Dedifferentiated amniotic fluid mesenchymal stem cell (primary cell): ENCODE measurements at regions not wholly inside any gene's neighbourhood (a gene's known extent, or its start where the extent isn't known, plus 50 kb on each side); places are given as distances from the start of the nearest gene placed in this dataset.

Experiments
- DNase-seq: peaks from one replicate; pipeline ENCODE4 v3.0.0-alpha.2; 2016; ENCODE audit errors: extremely low spot score

DNA sequence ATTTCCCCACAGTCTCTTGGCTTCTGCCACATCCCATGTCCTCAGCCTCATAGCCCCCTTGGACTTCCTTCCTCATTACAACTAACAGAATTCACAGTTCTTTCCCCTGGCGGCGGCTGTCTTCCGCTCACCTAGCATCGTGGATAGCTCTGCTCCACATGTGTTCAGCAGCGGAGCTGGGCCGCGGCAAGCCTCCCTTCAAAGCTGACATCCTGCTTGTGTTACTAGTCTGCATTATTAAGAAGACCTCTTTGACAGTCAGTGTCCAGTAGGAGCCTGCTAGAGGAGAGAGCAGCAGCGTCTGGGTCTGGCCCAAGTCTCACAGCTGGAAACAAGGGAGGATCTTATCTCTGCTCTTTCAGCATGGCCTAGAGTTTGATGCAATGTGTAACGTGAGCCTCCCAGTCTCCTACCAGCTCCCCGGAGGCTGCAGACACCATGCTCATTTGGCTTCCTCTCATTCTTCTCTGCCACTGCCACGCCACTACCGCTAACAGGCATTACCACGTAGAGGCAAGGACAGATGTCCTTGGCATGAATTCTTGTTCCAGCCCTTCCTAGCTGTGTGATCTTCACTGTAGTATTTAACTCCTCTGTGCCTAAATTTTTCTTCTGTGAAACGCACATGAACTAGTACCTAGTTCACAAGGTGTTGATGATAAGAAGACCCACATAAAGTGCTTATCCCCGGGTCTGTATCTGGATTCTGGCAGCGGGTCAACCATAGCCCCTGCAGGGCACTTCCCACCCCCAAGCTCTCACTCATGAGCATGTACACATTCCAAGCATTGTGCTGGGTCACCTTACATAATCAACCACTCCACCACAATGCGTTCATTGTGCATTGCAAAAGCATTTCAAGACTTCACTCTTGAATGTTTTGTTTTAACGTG is 107.1 kb upstream of the BACH2 start:
- peak; percentile 37 for DNase-seq

DNA sequence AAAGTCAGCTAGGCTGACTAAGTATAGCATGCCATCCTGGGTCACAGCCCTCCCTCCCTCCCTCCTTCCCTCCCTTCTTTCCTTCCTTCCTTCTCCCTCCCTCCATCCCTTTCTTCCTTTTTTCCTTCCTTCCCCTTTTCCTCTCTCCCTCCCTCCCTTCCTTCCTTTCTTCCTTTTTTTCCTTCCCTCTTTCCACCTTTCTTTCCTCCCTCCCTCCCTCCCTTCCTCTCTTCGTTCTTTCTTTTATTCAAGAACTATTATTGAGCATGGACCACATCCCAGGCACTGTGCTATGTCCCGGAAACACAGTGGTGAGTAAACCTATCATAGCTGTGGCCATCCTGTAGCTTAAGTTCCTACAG is 106.2 kb upstream of the BACH2 start:
- no peak for DNase-seq

- DNase-seq: no peak
These were observed 105.5 kb upstream of the BACH2 start for GRCh38 chr6:90401933-90402830.

- DNase-seq: no peak
These were observed 103.3 kb upstream of the BACH2 start for GRCh38 chr6:90399970-90400369.

DNA sequence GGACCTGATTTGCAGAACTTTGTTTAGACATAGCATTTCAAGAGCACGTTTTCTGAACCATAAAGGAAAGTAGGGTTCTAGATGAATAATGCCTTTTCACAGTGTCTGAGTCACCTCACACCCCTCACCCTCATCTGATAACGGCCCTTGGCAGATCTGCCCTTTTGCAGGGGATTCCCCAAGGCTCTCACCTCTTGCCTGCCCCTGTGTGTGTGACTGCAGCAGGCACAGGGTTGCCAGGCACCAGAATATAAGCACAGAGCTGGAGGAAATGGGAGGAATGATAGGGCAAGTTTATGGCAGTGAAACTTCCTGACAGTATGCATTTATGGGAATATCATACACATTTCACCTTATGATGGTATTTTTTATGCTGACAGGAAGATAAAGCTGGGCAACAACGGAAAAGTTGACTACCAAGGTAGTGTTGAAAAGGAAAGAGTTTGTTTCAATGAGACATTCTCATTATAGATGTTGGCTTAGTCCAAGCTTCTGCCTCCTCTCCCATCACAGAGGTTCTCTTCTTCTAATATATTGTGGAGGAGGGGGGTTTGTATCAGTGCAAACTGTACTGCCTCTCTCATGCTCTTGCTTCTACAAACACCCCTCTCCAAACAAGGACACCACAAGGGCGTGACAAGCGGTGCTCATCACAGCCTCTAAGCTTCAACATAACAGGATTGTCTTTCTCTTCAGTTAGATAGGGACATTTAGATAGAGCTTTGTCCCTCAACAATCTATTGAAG is 101.5 kb upstream of the BACH2 start:
- DNase-seq: no peak

- DNase-seq: no peak
These were observed 100.4 kb upstream of the BACH2 start for GRCh38 chr6:90397047-90397446.

- DNase-seq: peak; percentile 28
These were observed 96.7 kb upstream of the BACH2 start for GRCh38 chr6:90393232-90393884.

- DNase-seq: no peak
These were observed 93.7 kb upstream of the BACH2 start for GRCh38 chr6:90390379-90390778.

GRCh38 chr6:90388395-90388794 is 91.8 kb upstream of the BACH2 start:
- no peak for DNase-seq

GRCh38 chr6:90387826-90388225 is 91.2 kb upstream of the BACH2 start:
- DNase-seq: no peak

- DNase-seq: no peak
These were observed 90.7 kb upstream of the BACH2 start for GRCh38 chr6:90387383-90387775.

DNA sequence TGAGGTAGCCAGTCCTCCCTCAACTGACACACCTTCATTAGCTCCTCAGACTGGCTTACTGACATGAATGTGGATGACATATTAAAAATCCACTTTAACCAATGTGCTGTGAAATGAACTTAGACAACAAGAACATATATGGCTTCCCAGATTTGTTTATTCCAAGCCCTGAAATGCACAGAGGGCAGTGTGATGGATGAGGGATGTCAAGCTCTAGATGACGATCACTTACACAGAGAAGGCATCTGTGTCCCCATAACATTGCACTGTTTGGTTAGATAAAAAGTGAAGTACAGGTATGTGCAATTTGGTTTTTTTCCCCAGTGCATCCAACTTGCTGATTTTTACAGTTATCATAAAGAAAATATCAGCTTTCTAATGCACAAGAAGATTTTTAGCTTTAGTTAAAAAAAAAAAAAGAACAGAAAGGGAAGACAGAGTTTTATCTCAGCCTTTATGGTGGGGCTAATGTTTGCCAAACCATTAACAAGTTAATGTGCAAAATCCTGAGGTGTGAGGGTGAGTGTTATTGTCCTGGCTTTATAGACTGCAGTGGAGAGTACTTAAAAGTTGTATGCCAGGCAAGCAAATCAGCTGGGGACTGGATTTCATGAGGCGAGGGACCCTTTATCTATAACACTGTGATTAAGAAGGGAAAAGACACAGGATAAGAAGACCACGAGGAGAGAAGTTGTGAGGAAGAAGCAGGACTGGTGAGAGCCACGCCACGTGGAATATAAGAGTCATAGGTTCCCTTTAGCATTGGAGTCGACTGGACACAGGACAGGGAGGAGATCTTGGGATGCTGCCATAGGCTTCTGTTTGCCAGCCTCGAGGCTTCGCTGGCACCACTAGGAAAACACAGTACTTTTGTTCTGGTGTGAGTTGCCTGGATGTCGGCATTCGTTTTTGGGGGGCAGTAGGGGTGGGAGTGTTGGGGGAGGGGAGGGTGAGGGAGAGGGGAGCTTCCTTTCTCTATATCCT is 90.0 kb upstream of the BACH2 start:
- no peak for DNase-seq

GRCh38 chr6:90385759-90386313 is 89.2 kb upstream of the BACH2 start:
- no peak for DNase-seq

GRCh38 chr6:90384720-90385119 is 88.1 kb upstream of the BACH2 start:
- no peak for DNase-seq

- no peak for DNase-seq
These were observed 86.7 kb upstream of the BACH2 start for GRCh38 chr6:90383196-90383822.

GRCh38 chr6:90382760-90383159 is 86.1 kb upstream of the BACH2 start:
- DNase-seq: no peak

DNA sequence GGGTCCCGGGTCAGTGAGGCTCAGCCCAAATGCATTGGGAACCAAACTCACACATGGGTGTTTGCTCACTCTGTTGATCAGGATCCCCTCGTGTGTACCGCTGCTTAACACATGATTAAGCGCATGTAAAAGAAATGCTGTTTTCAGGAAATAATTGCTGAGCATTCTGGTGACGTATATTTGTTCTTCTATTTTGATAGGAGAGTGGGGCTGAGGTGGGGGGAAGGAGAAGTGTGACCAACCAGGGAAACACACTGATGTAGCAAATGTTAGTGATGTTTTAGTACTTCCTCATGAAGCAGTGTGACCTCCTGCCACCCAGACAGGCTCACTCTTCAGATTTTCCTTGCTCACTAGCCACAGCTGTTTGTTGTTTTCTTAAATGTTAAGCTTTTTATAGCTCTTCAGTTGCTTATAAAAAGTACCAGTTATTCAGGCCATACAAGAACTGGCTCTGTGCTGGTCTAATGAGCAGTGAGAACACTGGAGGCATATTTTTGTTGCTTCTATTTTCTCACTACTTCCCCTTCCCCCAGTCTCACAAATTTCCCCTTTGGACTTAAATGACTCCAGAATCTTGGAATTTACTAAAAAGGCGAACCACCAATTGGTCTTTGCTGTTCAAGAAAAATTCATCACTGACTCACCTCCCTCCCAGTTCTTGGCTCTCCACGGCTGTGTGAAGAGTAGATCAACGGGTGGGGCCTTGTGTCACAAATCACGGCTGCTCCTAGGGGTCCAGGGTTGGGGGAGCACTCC is 79.2 kb upstream of the BACH2 start:
- peak; percentile 44 for DNase-seq

DNA sequence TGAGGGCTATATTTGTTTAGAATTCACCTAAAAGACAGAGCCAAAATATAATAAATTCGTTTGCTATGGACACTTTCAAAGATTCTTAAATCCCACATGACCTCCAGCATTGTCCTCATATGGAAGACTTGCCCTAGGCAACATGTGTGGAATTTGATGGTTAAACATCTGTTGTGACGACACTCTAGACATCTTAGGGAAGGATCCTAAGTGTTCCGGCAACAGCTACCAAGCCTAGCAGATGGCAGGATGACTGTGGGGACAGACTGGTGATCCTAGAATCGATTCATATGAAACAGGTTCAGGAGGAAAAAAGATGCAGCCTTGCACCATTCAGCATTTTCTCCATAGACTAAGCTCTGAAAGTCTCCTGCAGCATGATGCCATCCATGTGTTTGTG is 77.6 kb upstream of the BACH2 start:
- no peak for DNase-seq

- no peak for DNase-seq
These were observed 76.2 kb upstream of the BACH2 start for GRCh38 chr6:90372885-90373284.
